A549 (cell line): ENCODE measurements at regions not wholly inside any gene's neighbourhood (a gene's known extent, or its start where the extent isn't known, plus 50 kb on each side); places are given as distances from the start of the nearest gene placed in this dataset.

Experiments used
- ATAC-seq, 2 experiments: fragments of 200-7000 bp in 1 of 2; fragments of >200 bp in 1 of 2; cut with Nextera tagmentation in 1 of 2; cut with Tn5 transposase in 1 of 2; 3 replicates each; pipeline versions ENCODE4 v1.8.0 to v1.9.1; 2018 to 2020; ENCODE audit warnings: mild to moderate bottlenecking in 1 of 2, moderate library complexity in 1 of 2
- CTCF ChIA-PET: fragments of 300-600 bp; sonication (Branson Sonifier 250); formaldehyde crosslinking; extraction: SDS; loops from one replicate; lab custom pipeline; 2021; ENCODE audit warnings: antibody characterized with exemption, inconsistent platforms; lab: Yijun Ruan, JAX
- POLR2A ChIA-PET: fragments of 350-600 bp; formaldehyde crosslinking; extraction: SDS; loops from one replicate; lab custom pipeline; 2021; ENCODE audit warnings: antibody characterized with exemption, inconsistent platforms; lab: Yijun Ruan, JAX
- DNase-seq, 2 experiments: peaks; one replicate each; pipeline versions ENCODE4 v3.0.0 to v3.0.0-alpha.2; 2011 to 2016; ENCODE audit warnings: low read depth in 1 of 2, low spot score in 1 of 2
- FAIRE-seq: peaks from 2 replicates; lab custom pipeline; 2011; peaks lifted over from hg19 to GRCh38; lab: Jason Lieb, UNC
- H3K27ac ChIP-seq, 2 experiments: fragments of >200 bp; sonication (Bioruptor Twin); formaldehyde crosslinking; 3 replicates each; pipeline ENCODE4 v1.5.1; 2016 to 2017
- H3K4me1 ChIP-seq: fragments of >200 bp; sonication (Bioruptor Twin); formaldehyde crosslinking; 3 replicates; pipeline ENCODE4 v1.6.1; 2016
- H3K4me2 ChIP-seq: fragments of >200 bp; sonication (Bioruptor Twin); formaldehyde crosslinking; 3 replicates; pipeline ENCODE4 v1.6.1; 2016
- H3K4me3 ChIP-seq: fragments of >200 bp; sonication (Bioruptor Twin); formaldehyde crosslinking; 3 replicates; pipeline ENCODE4 v1.5.1; 2016
- H3K9me3 ChIP-seq: fragments of >200 bp; sonication (Bioruptor Twin); formaldehyde crosslinking; 3 replicates; pipeline ENCODE4 v1.6.1; 2016
- BCL3 ChIP-seq: fragments of >200 bp; sonication (Bioruptor Twin); formaldehyde crosslinking; IDR thresholded peaks from 3 replicates; pipeline ENCODE4 v1.6.1; 2016
- CBX2 ChIP-seq: fragments of 200-600 bp; sonication (generic); IDR thresholded peaks from 2 replicates; pipeline ENCODE4 v1.6.1; 2016; ENCODE audit warnings: low read depth, mild to moderate bottlenecking, borderline replicate concordance
- EP300 ChIP-seq, 2 experiments: fragments of >200 bp; sonication (Bioruptor Twin); formaldehyde crosslinking; IDR thresholded peaks; 2 replicates in 1 of 2; 3 replicates in 1 of 2; pipeline ENCODE4 v1.6.1; 2016 to 2017
- FOSL2 ChIP-seq, 2 experiments: fragments of 450-650 bp in 1 of 2; fragments of >200 bp in 1 of 2; sonication (Bioruptor Twin) in 1 of 2; formaldehyde crosslinking; IDR thresholded peaks; 2 replicates each; pipeline versions ENCODE4 v1.5.0 to v1.6.1; 2016 to 2020; ENCODE audit warnings: mild to moderate bottlenecking in 1 of 2, moderate library complexity in 1 of 2
- HES2 ChIP-seq: fragments of >200 bp; sonication (Bioruptor Twin); formaldehyde crosslinking; IDR thresholded peaks from 2 replicates; pipeline ENCODE4 v1.6.1; 2016
- HOXA7 ChIP-seq: fragments of 250-450 bp; sonication (Bioruptor Pico); IDR thresholded peaks from 2 replicates; pipeline ENCODE4 v1.5.0; 2020; ENCODE audit warnings: mild to moderate bottlenecking, moderate library complexity
- KDM5A ChIP-seq: fragments of 200-600 bp; sonication (generic); IDR thresholded peaks from 2 replicates; pipeline ENCODE4 v1.6.1; 2016; ENCODE audit warnings: antibody characterized with exemption, mild to moderate bottlenecking
- NPAS2 ChIP-seq: fragments of 250-450 bp; sonication (Bioruptor Pico); IDR thresholded peaks from 2 replicates; pipeline ENCODE4 v1.8.0; 2022; ENCODE audit warnings: mild to moderate bottlenecking, moderate library complexity, borderline replicate concordance
- NR3C1 ChIP-seq: fragments of >200 bp; sonication (Bioruptor Twin); formaldehyde crosslinking; IDR thresholded peaks from 3 replicates; pipeline ENCODE4 v1.6.1; 2017
- PHF8 ChIP-seq: fragments of 200-600 bp; sonication (generic); IDR thresholded peaks from 2 replicates; pipeline ENCODE4 v1.6.1; 2016; ENCODE audit warnings: low read depth, mild to moderate bottlenecking, antibody characterized with exemption, moderate library complexity, borderline replicate concordance
- RAD21 ChIP-seq, 2 experiments: fragments of >200 bp in 1 of 2; sonication (Bioruptor Twin) in 1 of 2; formaldehyde crosslinking in 1 of 2; IDR thresholded peaks in 1 of 2; conservative IDR thresholded peaks in 1 of 2; 2 replicates in 1 of 2; 3 replicates in 1 of 2; pipeline ENCODE4 v1.6.1; 2012 to 2018; ENCODE audit warnings: inconsistent platforms in 1 of 2
- RARB ChIP-seq: fragments of 250-450 bp; sonication (Bioruptor Pico); IDR thresholded peaks from 2 replicates; pipeline ENCODE4 v1.8.0; 2021; ENCODE audit warnings: mild to moderate bottlenecking, moderate library complexity
- RCOR1 ChIP-seq: fragments of 150-350 bp; IDR thresholded peaks from 2 replicates; pipeline ENCODE4 v1.6.1; 2014; ENCODE audit warnings: antibody characterized with exemption, low read length, low read depth
- RFX5 ChIP-seq: fragments of 450-650 bp; IDR thresholded peaks from 2 replicates; pipeline ENCODE4 v1.7.1; 2014; ENCODE audit warnings: antibody characterized with exemption, mild to moderate bottlenecking, moderate library complexity
- RNF2 ChIP-seq: fragments of 200-600 bp; sonication (generic); IDR thresholded peaks from 2 replicates; pipeline ENCODE4 v1.6.1; 2016; ENCODE audit warnings: low read depth, mild to moderate bottlenecking, antibody characterized with exemption, moderate library complexity, borderline replicate concordance
- TP53 ChIP-seq: fragments of 250-450 bp; sonication (Bioruptor Pico); IDR thresholded peaks from 2 replicates; pipeline ENCODE4 v1.5.0; 2021; ENCODE audit warnings: mild to moderate bottlenecking, moderate library complexity
- WGBS: methylation state at CpG from one replicate; pipeline ENCODE4 v1.1.6; 2017; ENCODE audit errors: missing lambda C conversion rate; 5-methylcytosine and 5-hydroxymethylcytosine counted together
- TF ChIP-seq, protein P1 (sequence below): fragments of 200-600 bp; sonication (generic); IDR thresholded peaks from 2 replicates; pipeline ENCODE4 v1.6.1; 2016; ENCODE audit warnings: antibody characterized with exemption, mild to moderate bottlenecking, moderate library complexity
- TF ChIP-seq, protein P2 (sequence below): fragments of 250-450 bp; sonication (Bioruptor Pico); IDR thresholded peaks from 2 replicates; pipeline ENCODE4 v1.5.0; 2021; ENCODE audit warnings: mild to moderate bottlenecking, moderate library complexity, borderline replicate concordance
- TF ChIP-seq, protein P3 (sequence below): fragments of 450-650 bp; IDR thresholded peaks from 2 replicates; pipeline ENCODE4 v1.6.1; 2014; ENCODE audit warnings: antibody characterized with exemption

DNA sequence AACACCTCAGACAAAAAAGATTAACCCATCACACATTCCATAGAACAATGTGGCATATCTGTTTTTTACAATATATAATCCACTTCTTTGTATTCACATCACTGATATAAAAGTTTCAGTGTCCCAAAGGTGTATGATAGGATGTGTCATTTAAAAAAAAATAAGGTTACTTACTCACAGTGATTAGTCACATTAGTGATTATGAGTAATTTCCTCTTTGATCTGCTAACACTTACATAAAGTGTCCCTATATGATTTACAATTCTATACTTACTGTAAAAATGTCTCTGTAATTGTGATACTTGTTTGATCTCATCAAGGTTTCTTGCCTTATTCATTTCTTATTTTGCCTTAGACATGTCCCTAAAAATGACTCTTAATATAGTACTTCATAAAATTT, 1063.5 kb upstream of the TSPY4 start:
- H3K27ac ChIP-seq, result no peak overlapping the region
- no peak for DNase-seq
- FAIRE-seq, result no peak
- no peak overlapping the region for H3K4me2 ChIP-seq
- TF ChIP-seq RAD21 (conservative IDR thresholded peaks at IDR 0.05 in 1 of 2, IDR thresholded peaks at IDR 0.05 in 1 of 2), result no peak
- no peak overlapping the region for H3K4me3 ChIP-seq
- ChIA-PET CTCF (no interaction called here), POLR2A (no interaction called here)
- H3K4me1 ChIP-seq, result no peaks in the 10 kb centered on the region
- ATAC-seq, result no peak
- no peaks in the 10 kb centered on the region for H3K9me3 ChIP-seq

- Histone ChIP-seq H3K4me1 (no peaks in the 10 kb centered on the region), H3K27ac (no peak overlapping the region), H3K4me2 (no peak overlapping the region), H3K4me3 (no peak overlapping the region), H3K9me3 (no peaks in the 10 kb centered on the region)
- ATAC-seq (no peak), DNase-seq (no peak), FAIRE-seq (no peak)
- ChIA-PET POLR2A (no interaction called here), CTCF (no interaction called here)
- TF ChIP-seq, protein P1, sequence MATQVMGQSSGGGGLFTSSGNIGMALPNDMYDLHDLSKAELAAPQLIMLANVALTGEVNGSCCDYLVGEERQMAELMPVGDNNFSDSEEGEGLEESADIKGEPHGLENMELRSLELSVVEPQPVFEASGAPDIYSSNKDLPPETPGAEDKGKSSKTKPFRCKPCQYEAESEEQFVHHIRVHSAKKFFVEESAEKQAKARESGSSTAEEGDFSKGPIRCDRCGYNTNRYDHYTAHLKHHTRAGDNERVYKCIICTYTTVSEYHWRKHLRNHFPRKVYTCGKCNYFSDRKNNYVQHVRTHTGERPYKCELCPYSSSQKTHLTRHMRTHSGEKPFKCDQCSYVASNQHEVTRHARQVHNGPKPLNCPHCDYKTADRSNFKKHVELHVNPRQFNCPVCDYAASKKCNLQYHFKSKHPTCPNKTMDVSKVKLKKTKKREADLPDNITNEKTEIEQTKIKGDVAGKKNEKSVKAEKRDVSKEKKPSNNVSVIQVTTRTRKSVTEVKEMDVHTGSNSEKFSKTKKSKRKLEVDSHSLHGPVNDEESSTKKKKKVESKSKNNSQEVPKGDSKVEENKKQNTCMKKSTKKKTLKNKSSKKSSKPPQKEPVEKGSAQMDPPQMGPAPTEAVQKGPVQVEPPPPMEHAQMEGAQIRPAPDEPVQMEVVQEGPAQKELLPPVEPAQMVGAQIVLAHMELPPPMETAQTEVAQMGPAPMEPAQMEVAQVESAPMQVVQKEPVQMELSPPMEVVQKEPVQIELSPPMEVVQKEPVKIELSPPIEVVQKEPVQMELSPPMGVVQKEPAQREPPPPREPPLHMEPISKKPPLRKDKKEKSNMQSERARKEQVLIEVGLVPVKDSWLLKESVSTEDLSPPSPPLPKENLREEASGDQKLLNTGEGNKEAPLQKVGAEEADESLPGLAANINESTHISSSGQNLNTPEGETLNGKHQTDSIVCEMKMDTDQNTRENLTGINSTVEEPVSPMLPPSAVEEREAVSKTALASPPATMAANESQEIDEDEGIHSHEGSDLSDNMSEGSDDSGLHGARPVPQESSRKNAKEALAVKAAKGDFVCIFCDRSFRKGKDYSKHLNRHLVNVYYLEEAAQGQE, result no peak
- TF ChIP-seq FOSL2 (IDR thresholded peaks at IDR 0.05), result no peak
- TF ChIP-seq FOSL2 (CRISPR knock-in tag; IDR thresholded peaks at IDR 0.05), result no peak
- TF ChIP-seq, protein P2, sequence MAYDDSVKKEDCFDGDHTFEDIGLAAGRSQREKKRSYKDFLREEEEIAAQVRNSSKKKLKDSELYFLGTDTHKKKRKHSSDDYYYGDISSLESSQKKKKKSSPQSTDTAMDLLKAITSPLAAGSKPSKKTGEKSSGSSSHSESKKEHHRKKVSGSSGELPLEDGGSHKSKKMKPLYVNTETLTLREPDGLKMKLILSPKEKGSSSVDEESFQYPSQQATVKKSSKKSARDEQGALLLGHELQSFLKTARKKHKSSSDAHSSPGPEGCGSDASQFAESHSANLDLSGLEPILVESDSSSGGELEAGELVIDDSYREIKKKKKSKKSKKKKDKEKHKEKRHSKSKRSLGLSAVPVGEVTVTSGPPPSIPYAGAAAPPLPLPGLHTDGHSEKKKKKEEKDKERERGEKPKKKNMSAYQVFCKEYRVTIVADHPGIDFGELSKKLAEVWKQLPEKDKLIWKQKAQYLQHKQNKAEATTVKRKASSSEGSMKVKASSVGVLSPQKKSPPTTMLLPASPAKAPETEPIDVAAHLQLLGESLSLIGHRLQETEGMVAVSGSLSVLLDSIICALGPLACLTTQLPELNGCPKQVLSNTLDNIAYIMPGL (CRISPR knock-in tag), result no peak
- 50% methylated on average over 1 of the region's 1 CpG for WGBS
These were observed 1032.2 kb upstream of the TSPY4 start for GRCh38 chrY:8305021-8305420.

- ChIA-PET POLR2A (no interaction called here), CTCF (no interaction called here)
- ATAC-seq (no peak), FAIRE-seq (no peak), DNase-seq (no peak)
- Histone ChIP-seq H3K4me3 (no peak overlapping the region), H3K4me1 (no peaks in the 10 kb centered on the region), H3K9me3 (no peaks in the 10 kb centered on the region), H3K27ac (no peak overlapping the region), H3K4me2 (no peak overlapping the region)
- TF ChIP-seq, protein P3, sequence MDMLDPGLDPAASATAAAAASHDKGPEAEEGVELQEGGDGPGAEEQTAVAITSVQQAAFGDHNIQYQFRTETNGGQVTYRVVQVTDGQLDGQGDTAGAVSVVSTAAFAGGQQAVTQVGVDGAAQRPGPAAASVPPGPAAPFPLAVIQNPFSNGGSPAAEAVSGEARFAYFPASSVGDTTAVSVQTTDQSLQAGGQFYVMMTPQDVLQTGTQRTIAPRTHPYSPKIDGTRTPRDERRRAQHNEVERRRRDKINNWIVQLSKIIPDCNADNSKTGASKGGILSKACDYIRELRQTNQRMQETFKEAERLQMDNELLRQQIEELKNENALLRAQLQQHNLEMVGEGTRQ, result no peak
- no peak for TF ChIP-seq EP300 (IDR thresholded peaks at IDR 0.05)
- TF ChIP-seq HES2, result no peak
- TF ChIP-seq NR3C1, result no peak
- no peak for TF ChIP-seq TP53
These were observed 1013.2 kb upstream of the TSPY4 start for GRCh38 chrY:8324113-8324512.

DNA sequence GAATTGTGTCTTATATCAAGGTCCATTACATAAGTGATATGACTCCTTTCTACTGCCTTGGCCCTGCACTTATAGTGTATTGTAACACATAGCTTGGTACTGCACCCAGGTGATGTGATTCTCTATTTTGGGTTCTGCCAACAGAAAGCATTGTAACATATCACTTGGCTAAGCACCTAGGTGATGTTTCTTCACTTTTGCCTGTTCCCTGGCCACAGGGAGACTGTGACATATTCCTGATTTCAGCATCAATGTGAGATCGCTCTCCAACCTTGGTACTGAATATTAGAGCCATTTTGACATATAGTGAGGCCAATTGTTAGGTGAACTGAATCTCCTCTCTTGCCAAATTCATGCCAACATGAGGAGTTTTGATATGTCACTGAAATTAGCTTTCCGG, 1010.3 kb upstream of the TSPY4 start:
- CTCF ChIA-PET, result no interaction called here
- no peak for TF ChIP-seq CBX2
- TF ChIP-seq RNF2, result no peak
- no peak for TF ChIP-seq RCOR1
- no peak for TF ChIP-seq RFX5
- no peak for TF ChIP-seq PHF8
- no peak for TF ChIP-seq RARB
- TF ChIP-seq BCL3, result no peak
- no peak for TF ChIP-seq NPAS2
- no peak for TF ChIP-seq KDM5A
- no peak for TF ChIP-seq HOXA7 (CRISPR knock-in tag)
- 29% methylated on average over 2 of the region's 2 CpGs for WGBS
- Histone ChIP-seq H3K27ac (no peak overlapping the region), H3K4me3 (no peak overlapping the region), H3K4me1 (no peaks in the 10 kb centered on the region), H3K4me2 (no peak overlapping the region), H3K9me3 (no peaks in the 10 kb centered on the region)
- POLR2A ChIA-PET, result no interaction called here
- DNase-seq (no peak), FAIRE-seq (no peak), ATAC-seq (no peak)
